Vagina (tissue), 2 donors: ENCODE measurements at regions not wholly inside any gene's neighbourhood (a gene's known extent, or its start where the extent isn't known, plus 50 kb on each side); places are given as distances from the start of the nearest gene placed in this dataset.

Source experiments
- CTCF ChIP-seq, 3 experiments: fragments of 450-650 bp in 2 of 3; fragments of 200-600 bp in 1 of 3; sonication (generic) in 1 of 3; IDR thresholded peaks; one replicate each; pipeline ENCODE4 v1.5.1; 2017 to 2019; ENCODE audit warnings: antibody characterized with exemption in 3 of 3, mild to moderate bottlenecking in 2 of 3, moderate library complexity in 2 of 3
- POLR2AphosphoS5 ChIP-seq, 2 donors: sonication (generic); formaldehyde crosslinking; IDR thresholded peaks; one replicate each; pipeline ENCODE4 v1.9.0; 2017; ENCODE audit warnings: antibody characterized with exemption in 2 of 2, mild to moderate bottlenecking in 2 of 2, low read depth in 1 of 2; ENCODE audit not compliant: insufficient read depth in 1 of 2

- no peak for TF ChIP-seq CTCF (IDR thresholded peaks at IDR 0.05)
- TF ChIP-seq POLR2AphosphoS5 (IDR thresholded peaks at IDR 0.05; ENCODE audit: insufficient read depth in 1 of 2, low read depth in 1 of 2), result no peak
Observed at GRCh38 chr10:71143610-71144009, 68.8 kb upstream of the UNC5B start.
